Stimulated activated naive CD8-positive, alpha-beta T cell treated with anti-CD3 and anti-CD28 coated beads, Interleukin-15, amount 100 ng/mL, for 72 hours (primary cell): ENCODE measurements at regions not wholly inside any gene's neighbourhood (a gene's known extent, or its start where the extent isn't known, plus 50 kb on each side); places are given as distances from the start of the nearest gene placed in this dataset.
A peak's percentile ranks its signal among the peaks of the same experiment; 100 is the strongest.

ENCODE experiments used
- ATAC-seq: fragments of 150-1000 bp; cut with Tn5 transposase; 2 replicates; pipeline ENCODE4 v1.10.0; 2021; ENCODE audit warnings: mild to moderate bottlenecking, moderate library complexity
- DNase-seq, 2 donors: peaks; one replicate each; pipeline ENCODE4 v3.0.0; 2021 to 2022
- H3K27ac Mint-ChIP-seq, 2 donors: one replicate each; pipeline ENCODE4 v1.8.0; 2022; ENCODE audit warnings: mild to moderate bottlenecking in 2 of 2, mixed read lengths in 2 of 2, moderate library complexity in 2 of 2
- H3K27me3 Mint-ChIP-seq: one replicate; pipeline ENCODE4 v1.8.0; 2022; ENCODE audit warnings: mixed read lengths
- H3K4me1 Mint-ChIP-seq: one replicate; pipeline ENCODE4 v1.8.0; 2022; ENCODE audit warnings: mild to moderate bottlenecking, mixed read lengths
- H3K4me3 Mint-ChIP-seq, 2 donors: one replicate each; pipeline ENCODE4 v1.8.0; 2022; ENCODE audit warnings: mild to moderate bottlenecking in 2 of 2, mixed read lengths in 2 of 2, moderate library complexity in 1 of 2
- H3K9me3 Mint-ChIP-seq, 2 donors: one replicate each; pipeline ENCODE4 v1.8.0; 2022; ENCODE audit warnings: mixed read lengths in 2 of 2

DNA sequence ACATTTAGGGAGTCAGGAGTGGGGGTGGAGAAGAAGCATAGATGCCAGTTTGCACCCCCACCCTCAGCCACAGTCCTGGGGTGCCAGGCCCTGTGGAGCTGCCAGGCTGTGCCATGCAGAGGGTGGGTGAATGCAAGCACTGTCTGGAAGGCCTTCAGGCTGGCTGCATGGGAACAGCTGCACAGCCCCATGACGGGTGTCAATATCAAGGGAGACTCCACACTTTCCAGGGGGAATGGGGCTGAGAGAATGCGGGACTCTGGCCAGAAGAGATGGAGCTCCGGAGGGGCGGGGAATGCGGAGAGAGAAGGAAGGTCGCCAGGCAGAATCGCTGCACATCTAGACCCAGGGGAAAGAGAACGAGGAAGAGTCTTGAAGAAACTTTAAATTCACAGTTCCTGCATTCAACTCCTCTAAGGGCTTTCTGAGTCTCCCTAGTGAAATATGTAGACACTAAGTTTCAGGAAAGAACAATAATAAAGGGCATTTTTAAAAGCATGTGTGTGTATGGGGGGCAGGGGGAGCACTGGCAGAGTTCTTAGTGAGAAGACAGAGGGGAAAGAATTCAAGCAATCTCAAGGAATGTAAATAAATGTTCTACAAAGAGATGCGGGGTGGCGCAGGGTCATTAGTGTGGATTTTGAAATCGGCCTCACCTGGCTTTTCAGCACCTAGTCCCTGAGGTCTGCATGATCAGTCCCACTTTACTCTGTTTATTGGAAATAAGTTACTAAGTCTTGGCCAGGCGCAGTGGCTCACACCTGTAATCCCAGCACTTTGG lies 59.1 kb downstream of the BOD1 start:
- ATAC-seq (no peak), DNase-seq (no peak)
- Mint-ChIP-seq H3K27me3 (peaks cover 29% of the 10 kb centered on the region), H3K4me1 (no peaks in the 10 kb centered on the region), H3K9me3 (peaks cover 23 to 28% of the 10 kb centered on the region in 2 donors), H3K27ac (no peak overlapping the region), H3K4me3 (no peak overlapping the region)

DNA sequence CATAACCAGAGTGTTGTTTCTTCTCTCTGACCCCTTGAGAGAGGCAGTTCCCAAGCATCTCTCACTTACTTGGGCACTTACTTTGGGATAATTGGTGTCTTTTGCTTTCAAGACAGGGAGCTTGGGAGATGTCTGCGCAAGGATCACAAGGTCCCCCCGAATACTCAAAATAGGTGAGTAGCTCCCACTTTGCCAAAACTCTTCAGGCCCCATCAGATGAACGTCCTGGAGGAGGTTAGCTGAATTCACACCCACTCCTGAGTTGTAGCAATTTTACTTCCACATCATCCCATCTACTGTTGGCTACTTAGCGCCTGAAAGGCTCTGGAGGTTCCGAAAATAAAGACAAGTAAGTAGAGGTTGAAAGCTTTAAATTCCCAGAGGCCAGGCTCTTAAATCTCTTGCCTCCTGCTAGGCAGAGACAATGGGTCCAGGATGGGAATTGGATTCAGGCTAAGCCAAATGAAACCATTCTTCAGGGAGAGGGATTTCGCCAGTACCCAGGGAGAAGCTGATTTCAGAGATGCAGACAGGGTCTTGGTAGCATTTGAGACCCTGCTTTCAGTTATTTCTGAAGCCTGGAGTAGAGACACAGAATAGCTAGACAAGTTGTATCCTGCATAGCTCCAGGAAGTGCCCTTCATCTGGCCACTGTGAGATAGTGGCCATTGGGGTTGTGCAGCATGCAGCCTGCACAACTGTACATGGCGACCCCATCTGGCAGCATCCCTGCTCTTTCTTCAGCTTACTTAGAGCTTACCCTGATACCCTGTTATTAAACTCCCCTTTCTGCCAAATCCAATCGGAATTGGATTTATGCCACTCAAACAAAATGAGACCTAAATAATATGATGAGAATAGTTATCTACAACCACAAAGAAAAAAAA lies 60.1 kb downstream of the BOD1 start:
- no peak overlapping the region for H3K27ac Mint-ChIP-seq
- H3K27me3 Mint-ChIP-seq: peaks cover 30% of the 10 kb centered on the region
- DNase-seq (no peak), ATAC-seq (no peak)
- H3K4me1 Mint-ChIP-seq: no peaks in the 10 kb centered on the region
- no peak overlapping the region for H3K4me3 Mint-ChIP-seq
- peaks cover 16 to 22% of the 10 kb centered on the region in 2 donors for H3K9me3 Mint-ChIP-seq

DNA sequence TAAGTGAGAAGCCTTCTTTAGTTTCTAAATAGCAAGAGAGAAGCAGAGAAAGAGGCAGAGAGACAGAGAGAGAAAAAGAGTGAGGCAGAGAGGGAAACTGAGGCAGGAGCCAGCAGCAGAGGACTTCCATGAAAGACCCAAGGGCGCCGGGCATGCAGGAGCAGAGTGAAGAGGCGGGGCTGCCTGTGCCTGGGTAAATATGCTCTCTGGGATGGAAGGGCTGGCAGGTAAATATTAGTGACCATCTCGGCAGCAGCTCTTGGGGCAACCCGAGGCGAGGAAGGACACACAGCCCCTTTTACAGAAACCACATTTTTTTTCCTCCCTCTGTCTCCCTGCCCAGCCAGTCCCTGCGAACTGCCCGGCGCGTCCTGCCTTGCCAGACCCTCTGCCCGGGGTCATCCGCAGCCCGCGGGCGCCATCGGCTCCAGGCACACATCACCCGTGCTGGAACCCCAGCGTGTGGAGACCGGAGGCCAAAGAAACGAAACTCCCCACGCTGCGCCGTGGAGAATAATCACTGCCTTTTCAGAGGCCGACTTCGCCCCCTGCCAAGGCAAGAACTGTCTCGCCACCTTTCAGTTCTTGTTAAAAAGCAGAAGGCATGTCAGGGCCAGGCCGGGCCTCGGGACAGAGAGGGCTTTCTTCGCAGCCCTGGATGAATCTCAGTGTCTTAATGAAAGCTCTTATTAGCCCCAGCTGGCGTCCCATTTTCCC lies 61.3 kb downstream of the BOD1 start:
- ATAC-seq (no peak), DNase-seq (no peak)
- Mint-ChIP-seq H3K4me3 (no peak overlapping the region), H3K27me3 (peaks cover 30% of the 10 kb centered on the region), H3K9me3 (peaks cover 5 to 9% of the 10 kb centered on the region in 2 donors), H3K4me1 (no peaks in the 10 kb centered on the region), H3K27ac (no peak overlapping the region)

DNA sequence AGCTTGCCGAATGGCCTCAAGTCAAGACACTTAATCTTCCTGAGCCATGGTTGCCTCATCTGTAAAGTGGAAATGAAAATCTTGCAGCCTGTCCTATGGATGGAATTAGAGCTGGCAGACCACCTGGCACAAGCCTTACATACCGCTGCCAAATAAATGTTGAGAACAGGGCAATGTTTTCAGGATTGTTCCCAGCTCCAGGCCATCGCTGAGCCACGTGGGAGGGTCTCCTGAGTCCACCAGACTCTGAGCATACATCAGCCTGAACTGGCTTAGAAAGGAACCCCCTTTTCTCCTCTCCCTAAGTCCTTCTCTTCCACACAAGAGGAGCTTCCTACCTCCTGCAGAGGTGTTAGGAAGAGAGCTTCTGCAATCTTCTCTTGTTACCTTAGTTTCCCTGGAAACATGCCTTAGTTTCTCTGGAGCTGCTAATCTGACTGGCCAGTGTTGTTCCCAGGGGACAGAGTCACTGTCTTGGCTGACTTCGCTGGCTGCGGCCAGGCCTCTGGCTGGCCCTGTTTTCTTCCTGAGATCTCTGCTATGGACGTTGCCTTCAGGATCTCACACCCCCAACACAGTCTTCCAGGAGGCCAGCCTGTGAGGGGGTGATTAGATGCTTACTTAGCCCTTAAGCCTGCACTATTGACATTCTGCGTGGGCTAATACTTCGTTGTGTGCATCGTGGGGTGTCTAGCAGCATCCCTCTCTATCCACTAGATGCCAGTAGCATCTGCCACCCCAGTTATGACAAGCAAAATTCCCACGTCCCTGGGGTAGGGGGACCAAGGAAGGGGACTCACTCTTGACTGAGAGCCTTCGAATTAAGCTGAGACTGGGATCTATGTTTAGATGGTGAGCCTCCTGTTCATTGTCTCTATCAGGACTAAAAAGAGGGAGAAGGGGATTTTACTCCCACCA lies 62.2 kb downstream of the BOD1 start:
- H3K4me3 Mint-ChIP-seq: no peak overlapping the region

DNA sequence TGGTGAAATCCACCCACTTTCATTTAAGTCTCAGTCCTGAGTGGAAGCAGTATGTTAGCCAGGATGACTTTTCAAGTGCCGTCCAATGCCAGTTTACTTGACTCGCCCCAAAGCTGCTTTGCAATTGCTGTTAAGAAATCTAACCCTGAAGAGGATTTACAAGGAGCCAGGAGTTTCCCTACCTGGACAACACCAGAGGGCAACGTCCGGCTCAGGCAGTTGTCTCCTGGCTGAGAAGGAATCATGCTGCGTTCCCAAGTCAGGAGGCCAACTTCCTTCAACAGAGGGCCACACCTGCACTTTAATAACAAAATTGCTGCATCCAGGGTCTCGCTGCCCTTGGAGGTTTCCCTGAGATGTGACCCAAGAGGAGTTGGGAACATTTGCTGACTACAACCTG lies 65.8 kb downstream of the BOD1 start:
- no peak overlapping the region for H3K27ac Mint-ChIP-seq
- ATAC-seq: no peak
- H3K4me3 Mint-ChIP-seq: no peak overlapping the region
- H3K9me3 Mint-ChIP-seq: no peaks in the 10 kb centered on the region
- DNase-seq: no peak
- peaks cover 32% of the 10 kb centered on the region for H3K27me3 Mint-ChIP-seq
- no peaks in the 10 kb centered on the region for H3K4me1 Mint-ChIP-seq

More for the DNA sequence above, 62.2 kb downstream of the BOD1 start:
- Mint-ChIP-seq H3K9me3 (peaks cover 0 to 2% of the 10 kb centered on the region in 2 donors), H3K27me3 (peaks cover 30% of the 10 kb centered on the region), H3K4me1 (no peaks in the 10 kb centered on the region), H3K27ac (no peak overlapping the region)
- DNase-seq (no peak), ATAC-seq (no peak)

DNA sequence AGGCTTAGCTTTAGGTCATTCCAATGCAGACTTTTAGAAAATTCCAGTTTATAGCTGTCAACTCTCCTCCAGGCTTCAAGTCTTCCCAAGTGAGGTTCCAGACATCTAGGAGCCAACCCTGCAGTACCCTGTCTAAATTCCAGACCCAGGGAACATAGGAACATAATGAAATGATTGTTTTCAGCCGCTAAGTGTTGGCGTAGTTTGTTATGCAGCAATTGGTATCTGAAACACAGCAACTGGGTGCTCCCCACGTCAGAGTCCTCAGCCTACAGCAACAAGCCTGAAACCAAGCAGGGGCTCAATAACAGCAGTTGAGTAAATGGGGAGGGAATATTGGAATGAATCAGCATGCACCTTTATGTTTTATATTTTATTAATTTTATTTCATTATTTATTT lies 66.8 kb downstream of the BOD1 start:
- Mint-ChIP-seq H3K27me3 (peaks cover 26% of the 10 kb centered on the region), H3K27ac (no peak overlapping the region), H3K4me1 (no peaks in the 10 kb centered on the region), H3K4me3 (no peak overlapping the region), H3K9me3 (no peaks in the 10 kb centered on the region)
- ATAC-seq (no peak), DNase-seq (no peak)

DNA sequence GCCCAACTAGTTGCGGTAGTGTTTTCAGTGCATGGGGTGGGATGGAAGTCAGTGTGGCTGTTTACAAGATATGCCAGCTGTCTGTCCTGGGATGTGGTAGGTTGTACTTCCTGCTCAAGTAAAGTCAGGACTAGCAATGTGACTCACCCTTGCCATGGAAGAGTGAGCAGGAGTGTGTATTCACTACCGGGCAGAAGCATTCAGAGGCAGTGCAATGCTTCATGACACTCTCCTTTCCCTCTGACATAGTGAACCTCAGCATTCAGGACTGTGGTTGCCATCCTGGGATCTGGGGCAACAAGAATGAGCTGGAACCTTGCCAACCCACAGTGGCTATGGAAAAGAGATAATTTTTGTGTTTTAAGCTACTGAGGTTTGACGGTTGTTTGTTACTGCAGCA lies 68.9 kb downstream of the BOD1 start:
- ATAC-seq: no peak
- DNase-seq: no peak
- H3K27ac Mint-ChIP-seq: no peak overlapping the region
- H3K4me1 Mint-ChIP-seq: no peaks in the 10 kb centered on the region
- H3K27me3 Mint-ChIP-seq: peaks cover 15% of the 10 kb centered on the region
- no peaks in the 10 kb centered on the region for H3K9me3 Mint-ChIP-seq
- no peak overlapping the region for H3K4me3 Mint-ChIP-seq

DNA sequence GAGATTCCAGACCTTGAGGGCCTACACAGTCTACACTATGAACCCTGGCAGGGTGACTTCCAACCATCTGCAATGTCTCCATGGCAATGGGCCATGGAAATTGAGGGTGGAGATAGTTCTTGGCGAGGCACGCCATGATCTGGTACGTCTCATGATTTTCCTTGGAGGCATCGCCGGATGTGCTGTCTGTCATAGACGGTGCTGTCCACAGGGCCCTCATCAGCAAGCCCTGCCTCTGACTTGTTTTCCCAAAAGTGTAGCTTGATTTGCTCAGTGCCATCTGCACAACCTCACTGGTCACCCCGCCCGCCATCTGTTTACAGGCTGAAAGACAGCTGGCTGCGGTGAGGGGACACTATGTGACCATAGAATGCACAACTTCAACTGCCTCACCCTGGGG lies 73.5 kb downstream of the BOD1 start:
- Mint-ChIP-seq H3K4me1 (no peaks in the 10 kb centered on the region), H3K4me3 (no peak overlapping the region), H3K9me3 (no peaks in the 10 kb centered on the region), H3K27ac (no peak overlapping the region), H3K27me3 (no peaks in the 10 kb centered on the region)
- ATAC-seq (peak; percentile 20), DNase-seq (no peak)

DNA sequence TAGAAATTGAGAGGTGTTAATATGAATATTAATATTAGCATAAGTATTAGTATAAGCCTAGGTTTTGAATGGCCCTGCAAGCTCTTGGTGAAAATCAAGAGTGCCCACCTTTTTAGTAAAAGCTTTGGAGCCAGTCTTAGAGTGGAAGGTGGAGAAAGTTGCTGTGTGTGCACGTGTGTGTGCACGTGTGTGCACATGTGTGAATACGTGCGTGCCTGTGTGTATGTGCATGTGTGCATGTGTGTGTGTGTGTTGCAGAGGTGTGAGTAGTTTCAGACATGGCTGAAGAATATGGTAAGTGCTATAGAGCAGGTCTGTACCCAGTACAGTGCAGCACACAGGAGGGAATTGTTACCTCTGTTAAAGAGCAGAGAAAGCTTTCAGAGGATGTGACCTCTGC lies 74.3 kb downstream of the BOD1 start:
- Mint-ChIP-seq H3K9me3 (no peaks in the 10 kb centered on the region), H3K4me3 (no peak overlapping the region), H3K27me3 (no peaks in the 10 kb centered on the region), H3K27ac (no peak overlapping the region), H3K4me1 (no peaks in the 10 kb centered on the region)
- DNase-seq: no peak
- peak; percentile 26 for ATAC-seq

DNA sequence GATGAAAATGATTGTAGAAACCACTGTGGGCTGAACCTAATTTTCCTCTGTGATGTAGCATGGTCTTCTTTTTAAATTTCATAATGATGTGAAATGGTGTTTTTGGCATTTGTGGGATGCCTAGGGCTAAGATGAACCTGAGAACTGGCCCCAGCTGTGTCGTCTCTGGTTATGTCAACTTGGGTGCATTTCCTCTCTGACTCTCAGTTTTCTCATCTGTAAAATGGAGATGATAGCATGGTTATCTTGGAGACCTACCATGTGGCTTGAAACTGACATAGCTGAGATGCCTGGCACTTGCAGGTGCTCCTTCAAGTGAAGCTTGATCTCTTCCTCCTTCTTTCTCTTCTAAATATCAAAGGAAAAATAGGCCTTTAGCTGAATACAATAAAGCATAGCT lies 77.8 kb downstream of the BOD1 start:
- ATAC-seq: no peak
- H3K4me1 Mint-ChIP-seq: no peaks in the 10 kb centered on the region

DNA sequence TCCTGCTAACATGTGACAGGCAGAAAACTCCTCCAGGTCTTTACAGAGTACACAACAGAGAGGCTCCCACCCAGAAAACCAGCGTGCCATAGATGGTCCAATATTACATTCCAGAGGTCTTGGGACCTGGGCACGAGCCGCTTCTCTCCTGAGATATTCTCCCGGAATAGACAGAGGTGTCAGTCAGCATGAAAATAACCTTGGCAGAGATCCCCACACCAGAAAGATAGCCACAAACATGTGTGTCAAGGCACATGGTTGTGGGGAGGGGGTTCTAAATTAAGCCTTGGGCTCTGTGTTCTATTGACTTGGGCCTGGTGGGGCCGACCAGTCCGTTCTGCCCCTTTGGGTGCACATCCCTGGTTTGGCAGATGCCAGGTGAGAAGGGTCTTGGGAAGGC lies 78.4 kb downstream of the BOD1 start:
- no peak overlapping the region for H3K27ac Mint-ChIP-seq
- ATAC-seq (no peak), DNase-seq (no peak)
- no peaks in the 10 kb centered on the region for H3K9me3 Mint-ChIP-seq
- H3K4me1 Mint-ChIP-seq: no peaks in the 10 kb centered on the region
- H3K4me3 Mint-ChIP-seq: no peak overlapping the region
- H3K27me3 Mint-ChIP-seq: no peaks in the 10 kb centered on the region

More for the DNA sequence above, 77.8 kb downstream of the BOD1 start:
- no peak overlapping the region for H3K27ac Mint-ChIP-seq
- no peaks in the 10 kb centered on the region for H3K9me3 Mint-ChIP-seq
- no peak for DNase-seq
- H3K27me3 Mint-ChIP-seq: no peaks in the 10 kb centered on the region
- H3K4me3 Mint-ChIP-seq: no peak overlapping the region

DNA sequence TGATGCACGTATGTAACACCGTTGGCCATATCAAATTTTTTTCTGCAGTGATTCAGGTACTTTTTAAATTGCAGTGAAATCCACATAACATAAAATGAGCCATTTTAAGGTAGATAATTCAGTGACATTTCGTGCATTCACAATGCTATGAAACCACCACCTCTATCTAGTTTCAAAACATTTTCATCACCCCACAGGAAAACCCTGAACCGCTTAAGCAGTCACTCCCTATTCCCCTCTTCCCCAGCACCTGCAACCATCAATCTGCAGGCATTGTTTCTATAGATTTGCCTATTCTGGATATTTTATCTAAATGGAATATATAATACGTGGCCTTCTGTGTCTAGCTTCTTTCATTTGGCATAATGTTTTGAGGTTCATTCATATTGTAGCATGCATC lies 79.2 kb downstream of the BOD1 start:
- no peaks in the 10 kb centered on the region for H3K9me3 Mint-ChIP-seq
- ATAC-seq (no peak), DNase-seq (no peak)
- no peak overlapping the region for H3K27ac Mint-ChIP-seq
- no peaks in the 10 kb centered on the region for H3K27me3 Mint-ChIP-seq
- H3K4me1 Mint-ChIP-seq: no peaks in the 10 kb centered on the region
- H3K4me3 Mint-ChIP-seq: no peak overlapping the region

DNA sequence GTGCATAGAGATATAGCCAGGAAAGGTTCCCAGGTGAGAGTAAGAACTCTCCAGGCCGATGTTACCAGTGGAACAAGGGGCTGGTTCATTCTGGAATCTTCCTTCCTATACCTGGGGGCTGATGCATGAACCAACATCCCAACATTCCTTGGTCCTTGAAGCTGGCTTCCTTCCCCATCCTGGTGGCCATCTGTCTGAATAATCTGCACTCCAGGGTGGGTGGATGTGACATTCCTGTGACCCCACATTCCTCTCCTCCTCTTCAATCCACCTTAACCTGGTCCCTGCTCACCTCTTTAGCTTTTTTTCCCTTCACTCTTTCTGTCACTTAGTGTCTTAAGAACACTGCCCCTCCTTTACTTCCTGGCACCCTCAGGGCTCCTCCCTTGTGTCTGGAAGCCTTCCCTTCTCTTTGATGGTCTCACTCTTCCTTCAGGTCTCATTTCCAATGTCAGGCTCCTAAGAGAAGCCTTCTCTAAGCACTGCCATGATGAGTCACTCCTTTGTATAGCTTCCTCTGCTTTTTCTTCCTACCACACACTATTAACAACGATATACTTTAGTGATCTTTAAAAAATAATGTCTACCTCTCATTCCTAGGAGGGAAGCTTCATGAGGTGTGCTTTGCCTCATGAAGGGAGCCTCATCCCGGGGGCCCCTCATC lies 80.3 kb downstream of the BOD1 start:
- Mint-ChIP-seq H3K4me3 (no peak overlapping the region), H3K9me3 (no peaks in the 10 kb centered on the region), H3K4me1 (no peaks in the 10 kb centered on the region), H3K27ac (peak overlapping the region in 1 of 2 donors; percentile 43), H3K27me3 (no peaks in the 10 kb centered on the region)
- DNase-seq (no peak), ATAC-seq (no peak)

DNA sequence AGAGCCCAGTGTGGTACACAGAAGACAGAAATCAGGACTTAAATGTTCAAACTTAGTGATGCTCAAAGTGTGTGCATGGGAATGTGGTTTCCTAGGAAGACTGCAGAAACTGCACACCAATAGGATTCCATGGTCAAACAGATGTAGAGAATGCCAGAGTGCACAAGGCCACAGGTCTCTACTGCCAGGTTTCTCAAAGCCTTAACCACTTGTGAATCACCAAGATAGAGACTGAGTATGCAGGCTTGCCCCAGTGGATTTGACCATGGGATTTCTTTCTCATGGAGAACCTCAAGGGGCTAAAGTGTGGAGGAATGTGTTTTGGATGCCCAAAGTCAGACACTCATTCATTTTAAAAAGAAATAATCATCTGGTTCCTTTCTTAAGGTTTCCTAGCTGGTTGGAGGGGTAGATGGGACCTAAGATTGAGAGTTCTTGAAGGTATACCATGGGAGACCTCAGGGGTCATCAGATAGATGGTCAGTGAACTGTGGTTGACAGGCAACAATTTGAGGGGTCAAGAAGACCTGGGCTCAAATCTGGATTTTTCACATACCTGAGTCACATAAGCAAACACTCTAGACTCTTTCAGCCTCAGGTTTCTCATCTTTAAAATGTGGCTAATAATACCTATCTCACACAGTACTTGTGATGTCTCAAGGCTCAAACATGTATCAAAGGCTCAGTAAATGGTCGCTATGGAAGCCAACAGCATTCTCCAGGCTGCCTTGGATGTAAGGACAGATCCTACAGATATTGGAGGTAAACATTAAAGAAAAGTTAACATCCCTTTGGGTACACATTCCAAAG lies 81.1 kb downstream of the BOD1 start:
- H3K27ac Mint-ChIP-seq: no peak overlapping the region
- DNase-seq (no peak), ATAC-seq (no peak)
- H3K9me3 Mint-ChIP-seq: no peaks in the 10 kb centered on the region
- H3K4me1 Mint-ChIP-seq: no peaks in the 10 kb centered on the region
- no peaks in the 10 kb centered on the region for H3K27me3 Mint-ChIP-seq
- no peak overlapping the region for H3K4me3 Mint-ChIP-seq
